Testis (tissue), 2 donors: ENCODE measurements at regions not wholly inside any gene's neighbourhood (a gene's known extent, or its start where the extent isn't known, plus 50 kb on each side); places are given as distances from the start of the nearest gene placed in this dataset.
"Not testable (repeated sequence)": the region's sequence is repeated elsewhere in the genome, so short reads cannot be mapped to it uniquely, and the experiment has no call there.

ENCODE experiments used
- DNase-seq: peaks from one replicate; pipeline ENCODE4 v3.0.0-alpha.2; 2019
- H3K27ac ChIP-seq, 2 donors: fragments of 200-600 bp; sonication (generic); one replicate each; pipeline ENCODE4 v1.5.1; 2019
- H3K27me3 ChIP-seq: fragments of 200-600 bp; sonication (generic); one replicate; pipeline ENCODE4 v1.5.1; 2019
- H3K36me3 ChIP-seq: fragments of 200-600 bp; sonication (generic); one replicate; pipeline ENCODE4 v1.5.1; 2017; ENCODE audit warnings: low read depth; ENCODE audit errors: missing control alignments
- H3K4me1 ChIP-seq: fragments of 200-600 bp; sonication (generic); one replicate; pipeline ENCODE4 v1.5.1; 2019
- H3K4me3 ChIP-seq, 2 donors: fragments of 200-600 bp; sonication (generic); one replicate each; pipeline ENCODE4 v1.5.1; 2017 to 2019
- H3K9me3 ChIP-seq: fragments of 200-600 bp; sonication (generic); one replicate; pipeline ENCODE4 v1.5.1; 2017
- POLR2A ChIP-seq: fragments of 450-650 bp; IDR thresholded peaks from one replicate; pipeline ENCODE4 v1.6.1; 2017; ENCODE audit warnings: antibody characterized with exemption, mild to moderate bottlenecking, moderate library complexity
- WGBS, 2 donors: methylation state at CpG; one replicate each; pipeline ENCODE4 v1.1.5; 2018; 5-methylcytosine and 5-hydroxymethylcytosine counted together
- intact Hi-C: fragments of 100-400 bp; cut with DNase I; formaldehyde crosslinking; loops from one replicate; pipeline ENCODE4 v1.15.1; 2023; ENCODE audit warnings: low total_unique reads
- TF ChIP-seq, protein P1 (sequence below), 3 experiments: fragments of 450-650 bp in 2 of 3; fragments of 200-600 bp in 1 of 3; sonication (generic) in 1 of 3; IDR thresholded peaks; one replicate each; pipeline ENCODE4 v1.5.1; 2016 to 2019; ENCODE audit warnings: antibody characterized with exemption in 3 of 3, mild to moderate bottlenecking in 2 of 3, moderate library complexity in 1 of 3

DNA sequence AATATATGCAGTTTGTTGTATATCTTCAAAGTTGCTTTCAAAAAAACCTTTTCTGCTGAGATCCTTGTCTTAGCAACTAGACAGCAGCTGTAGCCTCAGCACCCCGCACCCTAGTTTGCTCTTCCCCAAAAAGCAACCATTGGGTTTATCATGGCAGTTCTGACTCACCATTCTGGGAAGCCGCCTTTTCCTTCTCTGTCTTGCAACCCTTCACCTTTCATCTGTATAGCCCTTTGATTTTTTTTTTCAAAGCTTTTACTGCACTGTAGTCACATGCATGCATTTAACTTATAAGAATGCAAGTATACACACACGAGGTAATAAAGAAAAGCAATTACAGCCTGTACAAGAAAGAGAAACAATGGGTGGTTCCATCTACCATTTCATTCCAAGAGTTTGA is 65.1 kb upstream of the THBS1 start:
- intact Hi-C loops: no loop called here
- Histone ChIP-seq H3K36me3 (no peaks in the 10 kb centered on the region), H3K4me3 (no peak overlapping the region), H3K27ac (no peak overlapping the region), H3K4me1 (no peaks in the 10 kb centered on the region), H3K9me3 (no peaks in the 10 kb centered on the region), H3K27me3 (no peaks in the 10 kb centered on the region)
- 83 to 88% methylated on average over 3 of the region's 3 CpGs for WGBS, 2 donors
- TF ChIP-seq, protein P1, sequence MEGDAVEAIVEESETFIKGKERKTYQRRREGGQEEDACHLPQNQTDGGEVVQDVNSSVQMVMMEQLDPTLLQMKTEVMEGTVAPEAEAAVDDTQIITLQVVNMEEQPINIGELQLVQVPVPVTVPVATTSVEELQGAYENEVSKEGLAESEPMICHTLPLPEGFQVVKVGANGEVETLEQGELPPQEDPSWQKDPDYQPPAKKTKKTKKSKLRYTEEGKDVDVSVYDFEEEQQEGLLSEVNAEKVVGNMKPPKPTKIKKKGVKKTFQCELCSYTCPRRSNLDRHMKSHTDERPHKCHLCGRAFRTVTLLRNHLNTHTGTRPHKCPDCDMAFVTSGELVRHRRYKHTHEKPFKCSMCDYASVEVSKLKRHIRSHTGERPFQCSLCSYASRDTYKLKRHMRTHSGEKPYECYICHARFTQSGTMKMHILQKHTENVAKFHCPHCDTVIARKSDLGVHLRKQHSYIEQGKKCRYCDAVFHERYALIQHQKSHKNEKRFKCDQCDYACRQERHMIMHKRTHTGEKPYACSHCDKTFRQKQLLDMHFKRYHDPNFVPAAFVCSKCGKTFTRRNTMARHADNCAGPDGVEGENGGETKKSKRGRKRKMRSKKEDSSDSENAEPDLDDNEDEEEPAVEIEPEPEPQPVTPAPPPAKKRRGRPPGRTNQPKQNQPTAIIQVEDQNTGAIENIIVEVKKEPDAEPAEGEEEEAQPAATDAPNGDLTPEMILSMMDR (IDR thresholded peaks at IDR 0.05): no peak
- no peak for TF ChIP-seq POLR2A
- DNase-seq: no peak

DNA sequence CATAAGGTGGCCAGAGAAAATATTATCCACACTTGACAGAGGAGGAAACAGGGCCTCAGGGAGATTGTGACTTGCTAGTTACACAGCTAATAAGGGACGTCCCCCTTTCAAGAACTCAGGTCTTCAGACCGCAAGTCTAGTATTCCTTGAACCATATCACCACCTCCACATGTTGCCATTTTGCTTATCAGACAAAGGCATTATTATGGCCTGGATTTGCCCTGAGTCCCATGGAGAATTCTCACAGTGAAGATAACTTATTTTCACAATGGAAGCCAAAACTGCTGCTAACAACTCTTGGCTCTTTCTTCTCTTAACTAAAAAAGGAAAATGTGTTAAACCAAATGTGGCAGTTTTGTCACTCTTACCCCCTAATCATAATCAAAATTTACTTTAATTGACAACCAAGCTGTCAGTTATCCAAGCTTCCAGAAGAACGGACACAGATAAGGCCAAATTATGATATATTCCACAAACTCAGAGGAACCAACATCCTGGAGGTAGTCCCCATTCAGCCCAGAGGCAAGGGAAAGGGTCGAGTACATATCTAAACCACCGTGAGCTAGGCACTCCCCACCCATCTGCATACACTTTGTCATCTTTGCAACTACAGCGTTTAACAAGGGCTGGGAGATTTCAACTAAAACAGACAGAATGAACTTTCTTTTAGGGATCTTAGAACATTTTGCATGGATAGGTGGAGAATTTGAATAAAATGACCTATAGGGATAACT is 63.6 kb upstream of the THBS1 start:
- no peak for TF ChIP-seq POLR2A
- TF ChIP-seq, protein P1 (IDR thresholded peaks at IDR 0.05): no peak
- no peak overlapping the region for H3K27ac ChIP-seq
- 81 to 92% methylated on average over 6 of the region's 6 CpGs for WGBS, 2 donors

DNA sequence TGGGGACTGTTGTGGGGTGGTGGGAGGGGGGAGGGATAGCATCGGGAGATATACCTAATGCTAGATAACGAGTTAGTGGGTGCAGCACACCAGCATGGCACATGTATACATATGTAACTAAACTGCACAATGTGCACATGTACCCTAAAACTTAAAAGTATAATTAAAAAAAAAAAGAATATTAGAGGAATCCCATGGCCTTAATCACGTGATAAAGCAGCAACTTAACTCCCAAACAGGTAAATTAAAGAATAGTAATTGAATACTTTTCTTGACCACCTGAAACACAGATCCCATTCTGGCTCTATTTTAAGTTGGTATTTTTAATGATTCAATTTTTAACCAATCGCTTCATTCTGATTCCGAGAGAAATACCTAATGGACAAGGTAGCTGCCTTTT is 56.9 kb upstream of the THBS1 start:
- WGBS, 2 donors: 85 to 95% methylated on average over 5 of the region's 5 CpGs
- H3K27ac ChIP-seq, DNase-seq, H3K4me1 ChIP-seq, H3K27me3 ChIP-seq, H3K4me3 ChIP-seq, H3K36me3 ChIP-seq, intact Hi-C loops, H3K9me3 ChIP-seq: not testable (repeated sequence)

More for the DNA sequence above, 63.6 kb upstream of the THBS1 start:
- Histone ChIP-seq H3K9me3 (no peaks in the 10 kb centered on the region), H3K27me3 (no peaks in the 10 kb centered on the region), H3K36me3 (no peaks in the 10 kb centered on the region), H3K4me3 (no peak overlapping the region), H3K4me1 (no peaks in the 10 kb centered on the region)
- no peak for DNase-seq
- intact Hi-C loops: no loop called here

DNA sequence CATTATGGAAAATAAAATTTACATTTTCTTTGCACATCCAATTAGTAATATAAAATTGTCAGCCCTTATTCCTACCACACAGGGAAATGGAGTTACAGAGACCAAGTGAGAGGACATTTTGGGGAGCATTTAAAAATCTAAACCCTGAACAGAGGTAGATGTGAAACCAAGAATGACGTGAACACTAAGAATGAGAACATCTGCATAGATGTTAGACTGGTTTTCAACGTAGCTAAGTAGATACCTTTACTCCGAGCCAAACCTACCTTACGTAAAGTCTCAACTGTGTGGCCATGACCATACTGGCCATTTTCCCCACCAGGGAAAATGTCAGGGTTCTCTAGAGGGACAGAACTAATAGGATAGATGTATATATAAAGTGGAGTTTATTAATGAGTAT is 51.4 kb upstream of the THBS1 start:
- Histone ChIP-seq H3K27ac (no peak overlapping the region), H3K36me3 (no peaks in the 10 kb centered on the region), H3K4me1 (no peaks in the 10 kb centered on the region), H3K27me3 (no peaks in the 10 kb centered on the region), H3K9me3 (no peaks in the 10 kb centered on the region), H3K4me3 (no peak overlapping the region)
- WGBS, 2 donors: 92 to 94% methylated on average over 4 of the region's 4 CpGs
- intact Hi-C loops: no loop called here
- DNase-seq: no peak
- TF ChIP-seq, protein P1 (IDR thresholded peaks at IDR 0.05): no peak
- no peak for TF ChIP-seq POLR2A

DNA sequence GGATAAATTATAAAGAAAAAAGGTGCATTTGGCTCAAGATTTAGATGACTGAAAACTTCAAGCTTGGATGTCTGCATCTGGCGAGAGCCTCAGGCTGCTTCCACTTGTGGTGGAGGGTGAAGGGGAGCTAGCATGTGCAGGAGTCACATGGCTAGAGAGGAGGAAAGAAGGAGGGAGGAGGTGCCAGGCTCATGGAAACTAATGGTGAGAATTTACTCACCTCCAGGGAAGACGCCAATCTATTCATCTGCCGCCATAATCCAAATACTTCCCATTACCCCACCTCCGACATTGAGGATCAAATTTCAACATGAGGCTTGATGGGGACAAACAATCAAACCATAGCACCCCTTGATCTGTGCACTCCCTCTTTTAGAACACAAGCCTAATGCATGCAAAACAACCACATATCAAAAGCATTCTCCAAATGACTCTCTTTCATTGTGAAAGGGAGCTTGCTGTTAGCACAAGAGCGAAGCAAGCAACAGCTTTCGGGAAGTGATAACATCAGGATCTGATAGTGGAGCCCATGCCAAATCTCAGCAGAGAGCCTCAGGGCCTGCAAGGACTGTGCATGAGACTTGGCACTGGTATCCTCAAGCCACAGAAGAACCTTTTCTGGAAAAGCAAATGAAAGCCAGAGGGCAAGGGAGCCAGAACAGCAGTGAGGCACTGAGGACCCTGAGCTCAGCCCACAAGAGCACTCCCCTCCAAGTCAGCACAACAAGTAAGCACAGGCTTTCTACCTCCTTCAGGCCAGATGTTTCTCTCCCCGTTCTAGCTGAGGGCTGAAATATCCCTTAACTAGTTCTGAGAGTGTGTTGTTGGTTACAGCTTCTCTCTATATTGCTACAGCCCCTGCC is 50.2 kb upstream of the THBS1 start:
- Histone ChIP-seq H3K4me1 (no peaks in the 10 kb centered on the region), H3K9me3 (no peaks in the 10 kb centered on the region), H3K27me3 (no peaks in the 10 kb centered on the region), H3K36me3 (no peaks in the 10 kb centered on the region), H3K4me3 (no peak overlapping the region), H3K27ac (no peak overlapping the region)
- WGBS, 2 donors: 88% methylated on average over 7 of the region's 7 CpGs
- TF ChIP-seq, protein P1 (IDR thresholded peaks at IDR 0.05): no peak
- TF ChIP-seq POLR2A: no peak
- no peak for DNase-seq
- intact Hi-C loops: no loop called here
